ENCODE measurements at regions not wholly inside any gene's neighbourhood (a gene's known extent, or its start where the extent isn't known, plus 50 kb on each side); places are given as distances from the start of the nearest gene placed in this dataset.

GRCh38 chr3:64837986-64838735 is 150.4 kb upstream of the ADAMTS9 start:
- no peaks in the 10 kb centered on the region for H3K36me3 ChIP-seq
- peak overlapping the region; percentile 3 to 77 (median 70) for H3K27ac ChIP-seq (replicated peaks in 1 of 4)
- H3K4me1 ChIP-seq = peaks cover 0 to 28% (median 19%) of the 10 kb centered on the region in 4 donors
- 78% methylated on average over 6 of the region's 6 CpGs for WGBS
- DNase-seq (ENCODE audit: extremely low spot score) = no peak
- TF ChIP-seq CTCF (IDR thresholded peaks at IDR 0.05) (no peak), EP300 (IDR thresholded peaks at IDR 0.05) (no peak), POLR2AphosphoS5 (IDR thresholded peaks at IDR 0.05) (no peak), POLR2A (IDR thresholded peaks at IDR 0.05; ENCODE audit: low read depth) (no peak)
- H3K27me3 ChIP-seq = no peaks in the 10 kb centered on the region
- no peaks in the 10 kb centered on the region for H3K9me3 ChIP-seq
- H3K4me3 ChIP-seq = no peak overlapping the region
- intact Hi-C loops (cut with DNase I) = no loop called here

- Histone ChIP-seq H3K27ac (replicated peaks in 1 of 4) (peak overlapping the region; percentile 35 to 77 (median 70)), H3K9me3 (no peaks in the 10 kb centered on the region), H3K27me3 (no peaks in the 10 kb centered on the region), H3K4me3 (no peak overlapping the region), H3K36me3 (no peaks in the 10 kb centered on the region), H3K4me1 (peaks cover 0 to 28% (median 19%) of the 10 kb centered on the region in 4 donors)
- TF ChIP-seq EP300 (IDR thresholded peaks at IDR 0.05) = no peak
- no peak for TF ChIP-seq POLR2A (IDR thresholded peaks at IDR 0.05; ENCODE audit: low read depth)
- peak; percentile 48 to 81 for TF ChIP-seq POLR2AphosphoS5 (IDR thresholded peaks at IDR 0.05)
- no peak for TF ChIP-seq CTCF (IDR thresholded peaks at IDR 0.05)
- DNase-seq (ENCODE audit: extremely low spot score) = no peak
- WGBS = 54% methylated on average over 2 of the region's 2 CpGs
- intact Hi-C loops (cut with DNase I) = no loop called here
These were observed 149.4 kb upstream of the ADAMTS9 start for GRCh38 chr3:64837126-64837738.

- TF ChIP-seq CTCF (IDR thresholded peaks at IDR 0.05) = no peak
- no peak for TF ChIP-seq POLR2A (IDR thresholded peaks at IDR 0.05; ENCODE audit: low read depth)
- peaks cover 0 to 28% (median 19%) of the 10 kb centered on the region in 4 donors for H3K4me1 ChIP-seq
- intact Hi-C loops (cut with DNase I) = no loop called here
- no peak overlapping the region for H3K4me3 ChIP-seq
- peak overlapping the region in 3 of 4 donors; percentile 21 to 77 (median 75) for H3K27ac ChIP-seq (replicated peaks in 1 of 4)
- H3K36me3 ChIP-seq = no peaks in the 10 kb centered on the region
- no peaks in the 10 kb centered on the region for H3K9me3 ChIP-seq
- WGBS = 100% methylated on average over 2 of the region's 2 CpGs
- H3K27me3 ChIP-seq = no peaks in the 10 kb centered on the region
- DNase-seq (ENCODE audit: extremely low spot score) = no peak
These were observed 148.3 kb upstream of the ADAMTS9 start for GRCh38 chr3:64836097-64836496.

- Histone ChIP-seq H3K9me3 (no peaks in the 10 kb centered on the region), H3K4me3 (no peak overlapping the region), H3K27me3 (no peaks in the 10 kb centered on the region), H3K27ac (replicated peaks in 1 of 4) (no peak overlapping the region), H3K36me3 (no peaks in the 10 kb centered on the region), H3K4me1 (peaks cover 0 to 19% (median 10%) of the 10 kb centered on the region in 4 donors)
- 97% methylated on average over 5 of the region's 5 CpGs for WGBS
- TF ChIP-seq CTCF (IDR thresholded peaks at IDR 0.05) (no peak), POLR2AphosphoS5 (IDR thresholded peaks at IDR 0.05) (no peak), EP300 (IDR thresholded peaks at IDR 0.05) (no peak), POLR2A (IDR thresholded peaks at IDR 0.05; ENCODE audit: low read depth) (no peak)
- intact Hi-C loops (cut with DNase I) = no loop called here
- no peak for DNase-seq (ENCODE audit: extremely low spot score)
These were observed 144.3 kb upstream of the ADAMTS9 start for GRCh38 chr3:64832098-64832497.
